Fibroblast of upper back skin (primary cell): ENCODE measurements at regions not wholly inside any gene's neighbourhood (a gene's known extent, or its start where the extent isn't known, plus 50 kb on each side); places are given as distances from the start of the nearest gene placed in this dataset.

Experiments used
- DNase-seq: peaks from one replicate; pipeline ENCODE4 v3.0.0-alpha.2; 2013

GRCh38 chr13:80671773-80672172, 330.8 kb upstream of the SPRY2 start:
- no peak for DNase-seq

- no peak for DNase-seq
These were observed 328.2 kb upstream of the SPRY2 start for GRCh38 chr13:80669112-80669511.

GRCh38 chr13:80668452-80668851, 327.5 kb upstream of the SPRY2 start:
- peak; percentile 40 for DNase-seq

GRCh38 chr13:80666782-80667552, 326.0 kb upstream of the SPRY2 start:
- DNase-seq, result peak; percentile 90

- DNase-seq, result peak; percentile 22
These were observed 324.9 kb upstream of the SPRY2 start for GRCh38 chr13:80665792-80666333.

- peak; percentile 48 for DNase-seq
These were observed 324.0 kb upstream of the SPRY2 start for GRCh38 chr13:80664950-80665349.

- DNase-seq, result no peak
These were observed 322.9 kb upstream of the SPRY2 start for GRCh38 chr13:80663788-80664187.

- no peak for DNase-seq
These were observed 317.8 kb upstream of the SPRY2 start for GRCh38 chr13:80658705-80659104.

GRCh38 chr13:80656512-80656904, 315.6 kb upstream of the SPRY2 start:
- DNase-seq, result no peak

- no peak for DNase-seq
These were observed 315.0 kb upstream of the SPRY2 start for GRCh38 chr13:80655778-80656511.

GRCh38 chr13:80654638-80655249, 313.8 kb upstream of the SPRY2 start:
- no peak for DNase-seq

GRCh38 chr13:80649274-80649673, 308.3 kb upstream of the SPRY2 start:
- DNase-seq, result no peak

- DNase-seq, result no peak
These were observed 301.7 kb upstream of the SPRY2 start for GRCh38 chr13:80642641-80643040.

- DNase-seq, result peak; percentile 11
These were observed 292.3 kb upstream of the SPRY2 start for GRCh38 chr13:80633251-80633650.

GRCh38 chr13:80630685-80631121, 289.8 kb upstream of the SPRY2 start:
- DNase-seq, result peak; percentile 70

- no peak for DNase-seq
These were observed 277.9 kb upstream of the SPRY2 start for GRCh38 chr13:80618781-80619180.

- no peak for DNase-seq
These were observed 271.9 kb upstream of the SPRY2 start for GRCh38 chr13:80612804-80613203.

GRCh38 chr13:80611310-80611709, 270.4 kb upstream of the SPRY2 start:
- DNase-seq, result no peak

- DNase-seq, result no peak
These were observed 264.8 kb upstream of the SPRY2 start for GRCh38 chr13:80605716-80606115.

GRCh38 chr13:80605011-80605410, 264.1 kb upstream of the SPRY2 start:
- DNase-seq, result no peak

- DNase-seq, result peak; percentile 30
These were observed 263.2 kb upstream of the SPRY2 start for GRCh38 chr13:80604098-80604497.

- DNase-seq, result no peak
These were observed 262.4 kb upstream of the SPRY2 start for GRCh38 chr13:80603351-80603750.

- DNase-seq, result no peak
These were observed 258.8 kb upstream of the SPRY2 start for GRCh38 chr13:80599765-80600164.

GRCh38 chr13:80598189-80598588, 257.3 kb upstream of the SPRY2 start:
- no peak for DNase-seq
